ENCODE measurements at regions not wholly inside any gene's neighbourhood (a gene's known extent, or its start where the extent isn't known, plus 50 kb on each side); places are given as distances from the start of the nearest gene placed in this dataset.

DNA sequence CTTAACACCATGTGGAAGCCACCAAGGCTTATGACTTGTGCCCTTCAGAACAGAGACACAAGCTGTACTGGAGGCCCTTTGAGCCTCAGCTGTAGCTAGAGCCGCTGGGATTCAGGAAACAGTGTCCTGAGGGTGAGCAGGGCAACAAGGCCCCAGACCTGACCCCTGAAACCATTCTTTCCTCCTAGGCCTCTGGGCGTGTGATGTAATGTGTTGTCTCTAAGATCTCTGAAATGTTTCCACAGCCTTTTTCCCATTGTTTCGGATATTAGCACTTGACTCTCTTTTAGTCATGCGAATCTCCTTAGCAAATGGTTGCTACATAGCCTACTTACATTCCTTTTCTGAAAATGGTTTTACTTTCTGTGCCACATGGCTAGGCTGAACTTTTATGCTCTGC, 114.9 kb downstream of the CD8B2 start:
- no peaks in the 10 kb centered on the region for H3K9me3 Mint-ChIP-seq
- H3K4me3 Mint-ChIP-seq, result no peak overlapping the region
- CTCF ChIA-PET, result interaction anchor here (0.6 kb wide), 1 partner anchor 1080 kb away, joined by 3 read pairs; no protein-coding TSS in a partner anchor
- DNase-seq, result no peak
- POLR2A ChIA-PET, result no interaction called here
- no peaks in the 10 kb centered on the region for H3K4me1 Mint-ChIP-seq
- peaks cover 9% of the 10 kb centered on the region for H3K27me3 Mint-ChIP-seq
- no peaks in the 10 kb centered on the region for H3K36me3 Mint-ChIP-seq (ENCODE audit: low read depth)
- no peak overlapping the region for H3K27ac Mint-ChIP-seq

DNA sequence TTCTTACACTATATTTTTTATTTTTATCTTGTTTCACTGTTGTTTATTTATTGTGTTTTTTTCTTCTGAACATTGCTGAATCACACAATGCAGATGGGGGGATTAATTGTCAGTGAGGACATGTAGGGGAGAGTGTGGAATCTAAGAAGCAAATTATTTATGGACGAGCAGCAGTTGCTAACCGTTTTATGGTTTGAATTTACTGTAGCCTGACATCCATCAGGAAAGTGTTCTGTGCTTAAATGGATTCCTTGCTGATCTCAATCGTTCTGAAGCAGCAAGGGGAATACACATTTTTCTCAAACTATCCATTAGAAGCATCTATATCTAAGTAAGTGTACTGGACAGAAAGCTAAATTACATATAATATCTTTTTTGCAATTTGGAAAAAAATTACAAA, 119.5 kb downstream of the CD8B2 start:
- no peak overlapping the region for H3K4me3 Mint-ChIP-seq
- no peaks in the 10 kb centered on the region for H3K4me1 Mint-ChIP-seq
- no peak overlapping the region for H3K27ac Mint-ChIP-seq
- H3K36me3 Mint-ChIP-seq (ENCODE audit: low read depth), result no peaks in the 10 kb centered on the region
- ChIA-PET CTCF (no interaction called here), POLR2A (no interaction called here)
- peaks cover 2% of the 10 kb centered on the region for H3K27me3 Mint-ChIP-seq
- no peaks in the 10 kb centered on the region for H3K9me3 Mint-ChIP-seq
- no peak for DNase-seq

DNA sequence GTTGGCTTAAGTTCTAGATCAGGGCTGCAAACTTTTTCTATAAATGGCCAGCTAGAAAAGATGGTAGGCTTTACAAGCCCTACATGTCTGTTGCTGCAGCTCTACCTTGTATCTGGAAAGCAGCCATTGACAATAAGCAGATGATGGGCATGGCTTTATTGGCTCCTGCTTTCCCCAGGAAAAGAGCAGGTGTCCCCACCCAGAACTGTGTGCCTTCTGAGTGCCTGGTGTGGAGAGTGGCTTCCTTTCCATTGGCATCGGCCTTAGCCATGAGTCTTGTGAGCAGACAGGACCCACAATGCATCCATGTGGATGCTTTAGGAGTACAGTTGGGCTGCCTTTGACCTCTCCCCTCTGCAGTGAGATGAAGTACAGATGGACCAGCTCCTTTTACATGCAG, 120.2 kb downstream of the CD8B2 start:
- peaks cover 2% of the 10 kb centered on the region for H3K27me3 Mint-ChIP-seq
- ChIA-PET POLR2A (no interaction called here), CTCF (no interaction called here)

DNA sequence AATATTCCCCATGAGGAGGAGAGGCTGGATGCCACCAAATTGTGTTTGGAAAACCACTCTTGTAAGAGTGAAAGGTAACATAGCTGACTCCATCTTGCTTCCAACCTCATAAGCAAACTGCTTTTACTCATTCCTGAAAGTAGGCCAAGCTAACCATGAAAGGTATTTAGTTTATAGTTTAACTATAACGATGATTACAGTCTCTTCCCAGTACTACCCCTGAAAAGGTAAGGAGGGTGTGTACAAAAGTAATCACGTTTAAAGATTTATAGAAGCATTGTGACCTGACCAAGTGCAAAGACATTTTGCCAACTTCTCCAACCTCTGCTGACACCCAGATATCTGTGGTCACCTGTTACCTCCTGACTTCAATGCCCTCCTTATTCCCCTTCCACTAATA, 122.6 kb downstream of the CD8B2 start:
- ChIA-PET POLR2A (no interaction called here), CTCF (no interaction called here)
- no peaks in the 10 kb centered on the region for H3K9me3 Mint-ChIP-seq
- DNase-seq, result no peak
- H3K4me3 Mint-ChIP-seq, result no peak overlapping the region
- H3K27ac Mint-ChIP-seq, result no peak overlapping the region
- no peaks in the 10 kb centered on the region for H3K4me1 Mint-ChIP-seq
- H3K27me3 Mint-ChIP-seq, result no peaks in the 10 kb centered on the region
- H3K36me3 Mint-ChIP-seq (ENCODE audit: low read depth), result no peaks in the 10 kb centered on the region

More for the DNA sequence above, 120.2 kb downstream of the CD8B2 start:
- no peaks in the 10 kb centered on the region for H3K9me3 Mint-ChIP-seq
- no peaks in the 10 kb centered on the region for H3K36me3 Mint-ChIP-seq (ENCODE audit: low read depth)
- no peak for DNase-seq
- H3K27ac Mint-ChIP-seq, result no peak overlapping the region
- no peaks in the 10 kb centered on the region for H3K4me1 Mint-ChIP-seq
- H3K4me3 Mint-ChIP-seq, result no peak overlapping the region

DNA sequence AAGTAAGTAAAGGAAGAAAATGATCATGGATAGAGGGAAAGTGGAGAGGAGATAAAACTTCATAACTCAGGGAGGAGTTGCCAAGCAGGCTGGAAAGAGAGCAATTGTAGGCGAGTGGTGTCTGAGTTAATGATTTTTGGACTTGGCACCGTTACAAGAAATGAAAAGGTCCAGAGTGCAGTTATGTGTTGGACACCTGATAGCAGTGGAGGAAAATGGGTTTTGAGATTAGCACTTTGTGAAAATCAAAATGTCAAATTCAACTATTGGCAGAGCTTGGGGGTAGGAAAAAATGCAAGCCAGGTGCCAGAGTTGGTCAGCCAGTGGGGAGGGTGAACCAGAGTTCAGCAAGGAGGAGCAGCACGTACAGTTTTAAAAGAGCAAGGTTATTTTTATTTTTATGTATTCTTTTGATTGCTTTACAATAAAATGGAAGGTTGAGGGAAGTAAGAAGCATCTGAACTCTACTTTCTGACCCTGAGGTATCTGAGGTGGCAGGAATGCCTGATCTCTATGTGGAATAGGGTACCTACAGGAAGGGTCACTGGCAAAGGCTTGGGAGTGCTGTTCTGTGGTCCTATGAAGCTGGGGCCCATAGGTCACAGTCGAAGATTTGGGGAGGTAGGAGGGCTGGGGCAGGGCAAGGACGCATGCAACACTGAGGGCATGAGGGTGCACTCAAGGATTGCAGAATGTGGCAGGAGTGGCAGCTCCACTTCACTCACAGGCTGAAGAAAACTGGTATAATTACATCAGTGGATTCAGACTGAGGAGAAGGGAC, 127.5 kb downstream of the CD8B2 start:
- H3K9me3 Mint-ChIP-seq, result no peaks in the 10 kb centered on the region

DNA sequence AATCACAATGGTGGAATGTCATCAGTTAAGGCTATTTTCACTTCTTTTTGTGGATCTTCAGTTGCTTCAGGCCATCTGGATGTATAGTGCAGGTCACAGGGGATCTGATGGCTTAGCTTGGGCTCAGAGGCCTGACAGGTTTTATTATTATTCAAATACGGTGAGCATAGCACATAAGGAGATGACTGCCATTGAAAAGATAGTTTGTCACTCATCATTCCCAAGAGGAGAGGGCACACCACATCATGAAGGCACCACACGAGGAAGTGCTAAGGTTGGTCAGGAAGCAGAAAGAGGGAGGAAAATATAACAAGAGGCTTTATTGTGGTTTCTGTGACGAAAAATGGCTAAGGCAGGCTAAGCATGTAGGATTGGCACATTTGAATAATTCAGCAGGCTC, 131.4 kb downstream of the CD8B2 start:
- ChIA-PET POLR2A (no interaction called here), CTCF (no interaction called here)
- Mint-ChIP-seq H3K27ac (no peak overlapping the region), H3K4me3 (no peak overlapping the region), H3K9me3 (no peaks in the 10 kb centered on the region), H3K27me3 (no peaks in the 10 kb centered on the region), H3K36me3 (ENCODE audit: low read depth) (no peaks in the 10 kb centered on the region), H3K4me1 (no peaks in the 10 kb centered on the region)
- DNase-seq, result no peak

More for the DNA sequence above, 127.5 kb downstream of the CD8B2 start:
- no peaks in the 10 kb centered on the region for H3K27me3 Mint-ChIP-seq
- no peak overlapping the region for H3K27ac Mint-ChIP-seq
- no peak overlapping the region for H3K4me3 Mint-ChIP-seq
- CTCF ChIA-PET, result no interaction called here
- no peaks in the 10 kb centered on the region for H3K36me3 Mint-ChIP-seq (ENCODE audit: low read depth)
- POLR2A ChIA-PET, result no interaction called here
- no peaks in the 10 kb centered on the region for H3K4me1 Mint-ChIP-seq
- DNase-seq, result no peak

DNA sequence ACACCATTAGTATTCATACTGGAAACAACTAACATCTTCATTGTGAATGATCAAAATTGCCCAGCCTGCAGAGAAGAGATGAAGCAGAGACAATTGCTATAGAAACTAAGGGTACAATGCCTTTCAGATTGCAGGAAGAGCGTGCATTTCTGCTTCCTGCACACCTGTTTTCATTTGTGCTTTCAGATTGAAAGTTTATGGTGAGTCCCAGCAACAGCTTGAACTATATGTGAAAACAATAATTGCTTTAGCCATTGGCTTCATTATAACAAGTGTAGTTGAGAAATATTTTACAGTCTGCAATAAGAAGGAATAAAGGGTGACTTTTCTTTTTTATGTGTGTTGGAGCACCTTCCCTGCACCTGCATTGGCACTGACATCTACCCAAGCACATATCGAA, 136.3 kb downstream of the CD8B2 start:
- ChIA-PET POLR2A (no interaction called here), CTCF (no interaction called here)
- no peak for DNase-seq
- Mint-ChIP-seq H3K4me3 (no peak overlapping the region), H3K27me3 (no peaks in the 10 kb centered on the region), H3K27ac (no peak overlapping the region), H3K36me3 (ENCODE audit: low read depth) (no peaks in the 10 kb centered on the region), H3K9me3 (peaks cover 5% of the 10 kb centered on the region), H3K4me1 (no peaks in the 10 kb centered on the region)

DNA sequence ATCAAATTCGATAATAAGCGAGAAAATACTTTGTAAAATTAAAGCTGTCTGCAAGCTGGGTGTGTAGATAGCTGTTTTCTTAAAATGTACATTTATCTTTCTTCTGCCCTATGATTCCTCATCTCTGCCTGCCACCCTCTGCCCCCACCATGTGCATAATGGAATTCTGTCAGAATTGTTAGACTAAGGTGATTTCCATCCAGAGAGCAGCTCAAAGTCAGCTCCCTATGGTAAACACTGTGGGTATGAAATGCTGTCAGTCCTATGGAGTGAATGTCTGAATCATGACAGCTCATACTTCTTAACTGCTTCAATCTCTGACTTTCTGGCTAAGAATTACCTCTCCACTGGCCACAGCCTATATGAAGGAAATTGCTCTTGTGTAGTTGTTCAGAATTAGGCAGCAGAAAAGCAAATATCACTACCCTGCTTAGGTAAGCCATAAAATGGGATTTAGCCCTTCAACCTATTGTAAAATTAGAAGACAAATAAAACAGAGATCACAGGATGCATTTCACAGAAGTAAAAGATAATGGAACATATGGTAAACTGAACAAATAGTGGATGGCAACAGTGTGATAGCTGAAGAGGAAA, 137.7 kb downstream of the CD8B2 start:
- H3K36me3 Mint-ChIP-seq (ENCODE audit: low read depth), result no peaks in the 10 kb centered on the region
- CTCF ChIA-PET, result no interaction called here
- POLR2A ChIA-PET, result no interaction called here
- no peak for DNase-seq
- H3K27ac Mint-ChIP-seq, result no peak overlapping the region
- no peaks in the 10 kb centered on the region for H3K4me1 Mint-ChIP-seq
- no peak overlapping the region for H3K4me3 Mint-ChIP-seq
- H3K9me3 Mint-ChIP-seq, result peaks cover 5% of the 10 kb centered on the region
- no peaks in the 10 kb centered on the region for H3K27me3 Mint-ChIP-seq

DNA sequence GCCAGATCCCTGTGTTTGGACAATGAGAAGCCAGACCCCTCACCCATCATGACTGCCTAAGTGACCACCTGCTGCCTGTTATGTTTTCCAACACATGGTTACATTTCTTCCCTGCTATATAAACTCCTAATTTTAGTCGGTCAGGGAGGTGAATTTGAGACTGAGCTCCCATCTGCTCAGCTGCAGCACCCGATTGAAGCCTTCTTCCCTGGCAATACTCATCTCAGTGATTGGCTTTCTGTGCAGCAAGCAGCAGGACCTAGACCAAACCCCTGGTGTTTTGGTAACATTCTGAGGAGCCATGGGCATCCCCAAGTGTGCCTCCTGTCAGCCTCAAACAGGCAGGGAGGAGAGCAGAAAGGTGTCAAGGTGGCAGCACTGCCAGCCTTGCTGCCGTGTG, 141.2 kb downstream of the CD8B2 start:
- H3K4me1 Mint-ChIP-seq, result no peaks in the 10 kb centered on the region
- ChIA-PET CTCF (interaction anchor here (1.2 kb wide), 1 partner anchor 24 kb away, joined by 3 read pairs; no protein-coding TSS in a partner anchor), POLR2A (no interaction called here)
- no peak overlapping the region for H3K27ac Mint-ChIP-seq
- H3K9me3 Mint-ChIP-seq, result peaks cover 5% of the 10 kb centered on the region
- H3K27me3 Mint-ChIP-seq, result no peaks in the 10 kb centered on the region
- DNase-seq, result no peak
- no peak overlapping the region for H3K4me3 Mint-ChIP-seq
- H3K36me3 Mint-ChIP-seq (ENCODE audit: low read depth), result no peaks in the 10 kb centered on the region

DNA sequence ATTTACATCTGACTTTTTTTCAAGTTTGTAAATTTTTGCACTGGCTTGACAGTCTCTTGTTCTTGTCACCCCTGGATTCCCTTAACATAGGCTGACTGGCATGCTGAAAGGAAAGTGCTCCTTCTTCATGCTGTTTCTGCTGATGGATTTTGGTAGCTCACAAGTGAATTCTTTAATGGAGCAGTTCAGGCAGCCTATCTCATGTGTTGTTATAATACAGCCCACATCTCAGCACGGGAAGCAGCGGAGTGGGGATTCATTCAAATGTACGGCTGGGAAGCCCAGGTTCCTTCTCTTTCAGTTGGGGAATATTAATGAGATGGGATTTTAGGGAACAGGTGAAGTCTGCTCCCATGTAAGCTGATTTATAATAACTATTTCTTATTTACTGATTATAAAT, 142.8 kb downstream of the CD8B2 start:
- H3K4me3 Mint-ChIP-seq, result no peak overlapping the region
- H3K36me3 Mint-ChIP-seq (ENCODE audit: low read depth), result no peaks in the 10 kb centered on the region
- no peaks in the 10 kb centered on the region for H3K27me3 Mint-ChIP-seq
- ChIA-PET POLR2A (no interaction called here), CTCF (no interaction called here)
- no peak overlapping the region for H3K27ac Mint-ChIP-seq
- peaks cover 5% of the 10 kb centered on the region for H3K9me3 Mint-ChIP-seq
- DNase-seq, result no peak
- H3K4me1 Mint-ChIP-seq, result no peaks in the 10 kb centered on the region

DNA sequence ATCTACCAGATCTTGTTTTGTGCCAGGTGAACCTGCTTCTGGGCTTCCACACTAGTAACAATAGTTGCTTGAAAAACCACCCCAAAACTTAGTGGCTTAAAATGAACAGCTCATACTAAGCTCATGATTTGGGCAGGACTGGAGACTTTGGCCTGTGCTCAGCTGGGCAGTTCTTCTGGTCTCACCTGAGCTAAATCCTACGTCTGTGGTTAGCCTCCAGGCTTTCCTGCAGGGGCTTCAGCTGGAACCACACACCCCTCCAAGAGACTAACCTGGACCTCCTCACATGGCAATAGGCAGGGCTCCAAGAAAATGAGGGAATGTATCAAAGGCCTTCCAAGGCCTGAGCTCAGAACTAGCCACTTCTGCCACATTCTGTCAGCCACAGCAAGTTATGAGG, 144.1 kb downstream of the CD8B2 start:
- H3K4me1 Mint-ChIP-seq, result no peaks in the 10 kb centered on the region
- POLR2A ChIA-PET, result no interaction called here
- no peak overlapping the region for H3K4me3 Mint-ChIP-seq
- DNase-seq, result no peak
- peaks cover 5% of the 10 kb centered on the region for H3K9me3 Mint-ChIP-seq
- no peaks in the 10 kb centered on the region for H3K27me3 Mint-ChIP-seq
- CTCF ChIA-PET, result no interaction called here
- H3K27ac Mint-ChIP-seq, result no peak overlapping the region
- H3K36me3 Mint-ChIP-seq (ENCODE audit: low read depth), result no peaks in the 10 kb centered on the region

DNA sequence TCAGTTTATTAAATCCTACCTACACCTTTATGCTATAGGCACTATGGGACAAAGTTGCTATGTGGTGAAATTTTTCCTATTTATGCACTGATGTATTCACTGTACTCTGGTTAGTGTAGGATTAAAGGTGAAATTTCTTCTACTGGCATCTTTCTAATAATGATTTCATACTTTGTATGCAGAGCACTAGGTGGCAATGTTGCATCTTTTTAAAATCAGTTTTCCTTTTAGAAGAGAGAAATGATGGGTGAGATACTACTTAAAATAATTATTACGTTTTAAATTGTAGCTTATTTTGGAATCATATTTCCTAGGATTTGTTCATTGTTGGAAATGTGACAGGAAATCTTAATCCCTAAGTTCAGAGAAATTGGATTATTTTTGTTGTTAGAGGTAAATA, 150.9 kb downstream of the CD8B2 start:
- no peaks in the 10 kb centered on the region for H3K36me3 Mint-ChIP-seq (ENCODE audit: low read depth)
- H3K4me3 Mint-ChIP-seq, result no peak overlapping the region
- H3K27ac Mint-ChIP-seq, result no peak overlapping the region
- ChIA-PET CTCF (no interaction called here), POLR2A (no interaction called here)
- no peak for DNase-seq
- no peaks in the 10 kb centered on the region for H3K9me3 Mint-ChIP-seq
- H3K4me1 Mint-ChIP-seq, result no peaks in the 10 kb centered on the region
- no peaks in the 10 kb centered on the region for H3K27me3 Mint-ChIP-seq

DNA sequence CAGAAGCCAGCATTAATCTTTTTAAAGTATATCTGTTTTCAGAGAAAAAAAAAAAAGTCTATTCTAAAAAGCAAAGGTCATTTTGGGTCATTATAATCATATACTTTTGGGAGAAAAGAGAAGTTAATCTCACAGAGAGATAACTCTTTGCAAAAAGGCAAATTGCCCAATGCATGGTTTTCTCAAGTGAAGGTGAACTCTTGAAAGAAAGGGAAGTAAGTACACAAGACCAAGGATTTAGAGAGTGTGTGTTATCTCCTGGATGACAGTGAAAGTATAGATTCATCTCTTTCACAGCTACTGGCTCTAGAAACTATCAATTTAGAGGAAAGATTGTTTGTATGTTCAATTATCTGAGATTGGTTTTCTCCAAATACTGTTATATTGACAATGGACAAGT, 151.4 kb downstream of the CD8B2 start:
- ChIA-PET CTCF (no interaction called here), POLR2A (no interaction called here)
- Mint-ChIP-seq H3K27me3 (no peaks in the 10 kb centered on the region), H3K4me1 (no peaks in the 10 kb centered on the region), H3K27ac (no peak overlapping the region), H3K4me3 (no peak overlapping the region), H3K36me3 (ENCODE audit: low read depth) (no peaks in the 10 kb centered on the region), H3K9me3 (no peaks in the 10 kb centered on the region)
- DNase-seq, result no peak

DNA sequence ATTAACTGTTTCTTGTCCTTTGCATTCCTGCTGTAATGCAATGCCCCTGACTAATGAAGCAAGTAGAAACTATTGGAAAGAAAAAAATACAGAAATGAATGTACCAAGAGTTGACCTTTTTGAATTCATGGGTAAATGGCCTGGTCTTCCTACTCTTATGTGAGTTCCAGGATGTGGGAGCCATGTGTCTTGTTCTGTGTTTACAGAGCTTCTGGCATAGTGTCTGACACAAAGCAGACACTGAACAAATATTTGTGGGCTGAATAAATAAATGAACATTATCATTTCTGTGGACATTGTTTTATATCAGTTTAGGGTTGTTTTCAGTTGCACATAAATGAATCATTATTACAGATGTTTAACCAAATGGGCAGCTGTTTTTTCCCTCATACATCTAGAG, 155.5 kb downstream of the CD8B2 start:
- Mint-ChIP-seq H3K36me3 (ENCODE audit: low read depth) (no peaks in the 10 kb centered on the region), H3K4me3 (no peak overlapping the region), H3K27me3 (no peaks in the 10 kb centered on the region), H3K4me1 (no peaks in the 10 kb centered on the region), H3K27ac (no peak overlapping the region), H3K9me3 (no peaks in the 10 kb centered on the region)
- DNase-seq, result no peak
- CTCF ChIA-PET, result no interaction called here
- POLR2A ChIA-PET, result no interaction called here

Data from activated CD4-positive, alpha-beta T cell treated with anti-CD3 and anti-CD28 coated beads, Interleukin-2, amount 10 ng/mL, durations not matched to agents 7 days and 5 days (primary cell).